AG04450 (cell line): ENCODE measurements at regions not wholly inside any gene's neighbourhood (a gene's known extent, or its start where the extent isn't known, plus 50 kb on each side); places are given as distances from the start of the nearest gene placed in this dataset.
A peak's percentile ranks its signal among the peaks of the same experiment; 100 is the strongest.

Source experiments
- CTCF ChIA-PET: fragments of 300-600, 350-600 bp; formaldehyde crosslinking; extraction: SDS; loops from one replicate; lab custom pipeline; 2022; ENCODE audit warnings: antibody characterized with exemption, inconsistent platforms; lab: Charles Lee
- POLR2A ChIA-PET: fragments of 350-600 bp; formaldehyde crosslinking; extraction: SDS; loops from one replicate; lab custom pipeline; 2021; ENCODE audit warnings: antibody characterized with exemption, inconsistent platforms; lab: Yijun Ruan, JAX
- DNase-seq: peaks from one replicate; pipeline ENCODE4 v3.0.0-alpha.2; 2011; ENCODE audit warnings: low read depth, low spot score
- H3K27ac ChIP-seq: one replicate; pipeline ENCODE4 v1.5.1; 2012; ENCODE audit warnings: low read depth, low read length, control low read depth
- H3K27me3 ChIP-seq: one replicate; pipeline ENCODE4 v1.6.0; 2012; ENCODE audit warnings: low read length; ENCODE audit not compliant: control insufficient read depth, insufficient read depth
- H3K4me3 ChIP-seq: 2 replicates; pipeline ENCODE4 v1.5.1; 2011; ENCODE audit warnings: mild to moderate bottlenecking, low read depth, low read length, control low read depth
- H3K9me3 ChIP-seq: 2 replicates; pipeline ENCODE4 v1.5.1; 2012; ENCODE audit warnings: low read length; ENCODE audit not compliant: control insufficient read depth, insufficient read depth
- TF ChIP-seq, protein P1 (sequence below): IDR thresholded peaks from 2 replicates; pipeline ENCODE4 v1.5.1; 2011; ENCODE audit warnings: low read depth, low read length, control low read depth, inconsistent platforms

DNA sequence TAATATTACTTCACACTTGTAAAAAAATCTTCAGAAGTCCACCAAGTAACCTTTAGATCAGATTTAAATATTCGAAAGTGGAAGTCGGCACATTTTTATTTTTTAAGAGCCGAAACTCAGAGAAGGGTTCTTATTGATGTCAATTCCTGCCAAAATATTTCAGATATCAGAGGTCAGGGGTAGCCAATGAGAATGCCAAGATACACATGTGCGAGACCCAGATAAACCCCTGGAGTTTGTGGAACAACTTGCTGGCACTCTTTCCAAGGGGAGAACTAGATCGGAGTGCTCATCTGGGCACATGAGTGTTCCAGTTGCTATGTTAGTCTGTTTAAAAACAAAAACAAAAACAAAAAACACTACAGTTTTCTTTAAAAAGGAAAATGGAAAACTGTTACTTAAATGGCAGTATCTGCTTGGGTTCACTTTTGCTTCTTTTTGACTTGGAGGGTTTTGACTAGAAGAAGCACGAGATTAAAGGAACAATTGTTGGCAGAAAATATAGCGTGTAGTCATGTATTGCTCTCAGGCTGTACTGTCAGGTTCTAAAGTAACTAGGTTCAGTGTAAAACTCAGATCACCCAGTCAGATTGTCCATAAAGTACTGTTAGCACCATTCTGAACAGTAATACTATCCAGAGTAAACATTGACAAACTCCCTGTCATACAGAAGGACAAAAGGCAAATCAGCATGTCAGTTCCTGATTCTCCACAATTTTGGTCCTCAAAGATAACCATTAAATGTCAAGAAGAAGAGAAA, 188.0 kb upstream of the PACRGL start:
- H3K4me3 ChIP-seq, result no peak overlapping the region
- POLR2A ChIA-PET, result no interaction called here
- no peak for DNase-seq
- CTCF ChIA-PET, result interaction anchor here (0.8 kb wide), 1 partner anchor 83 kb away, joined by 3 read pairs; no protein-coding TSS in a partner anchor
- no peaks in the 10 kb centered on the region for H3K27me3 ChIP-seq
- H3K27ac ChIP-seq, result no peak overlapping the region
- TF ChIP-seq, protein P1, sequence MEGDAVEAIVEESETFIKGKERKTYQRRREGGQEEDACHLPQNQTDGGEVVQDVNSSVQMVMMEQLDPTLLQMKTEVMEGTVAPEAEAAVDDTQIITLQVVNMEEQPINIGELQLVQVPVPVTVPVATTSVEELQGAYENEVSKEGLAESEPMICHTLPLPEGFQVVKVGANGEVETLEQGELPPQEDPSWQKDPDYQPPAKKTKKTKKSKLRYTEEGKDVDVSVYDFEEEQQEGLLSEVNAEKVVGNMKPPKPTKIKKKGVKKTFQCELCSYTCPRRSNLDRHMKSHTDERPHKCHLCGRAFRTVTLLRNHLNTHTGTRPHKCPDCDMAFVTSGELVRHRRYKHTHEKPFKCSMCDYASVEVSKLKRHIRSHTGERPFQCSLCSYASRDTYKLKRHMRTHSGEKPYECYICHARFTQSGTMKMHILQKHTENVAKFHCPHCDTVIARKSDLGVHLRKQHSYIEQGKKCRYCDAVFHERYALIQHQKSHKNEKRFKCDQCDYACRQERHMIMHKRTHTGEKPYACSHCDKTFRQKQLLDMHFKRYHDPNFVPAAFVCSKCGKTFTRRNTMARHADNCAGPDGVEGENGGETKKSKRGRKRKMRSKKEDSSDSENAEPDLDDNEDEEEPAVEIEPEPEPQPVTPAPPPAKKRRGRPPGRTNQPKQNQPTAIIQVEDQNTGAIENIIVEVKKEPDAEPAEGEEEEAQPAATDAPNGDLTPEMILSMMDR, result no peak
- H3K9me3 ChIP-seq, result no peaks in the 10 kb centered on the region

DNA sequence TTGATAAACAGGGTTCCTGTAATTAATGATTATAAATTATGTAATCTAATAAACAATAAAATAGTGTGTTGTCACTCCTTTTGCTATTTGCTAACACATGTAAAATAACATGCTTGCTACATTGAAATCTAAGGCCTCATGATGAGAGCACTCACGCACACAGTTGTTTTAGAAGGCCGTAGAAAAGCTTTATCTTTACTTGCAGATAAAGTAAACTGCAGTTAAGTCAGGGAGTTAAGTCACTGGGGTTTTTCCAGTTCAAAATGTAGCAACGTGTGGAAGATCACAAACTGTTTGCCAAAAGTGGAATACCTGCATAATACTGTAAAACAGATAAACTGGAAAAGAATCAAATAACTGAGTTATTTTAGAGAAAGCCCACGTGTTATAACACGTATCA, 187.3 kb upstream of the PACRGL start:
- H3K27ac ChIP-seq, result no peak overlapping the region
- ChIA-PET POLR2A (no interaction called here), CTCF (interaction anchor here (0.8 kb wide), 1 partner anchor 84 kb away, joined by 3 read pairs; no protein-coding TSS in a partner anchor)
- H3K27me3 ChIP-seq, result no peaks in the 10 kb centered on the region
- H3K4me3 ChIP-seq, result no peak overlapping the region
- no peaks in the 10 kb centered on the region for H3K9me3 ChIP-seq
- no peak for DNase-seq
- TF ChIP-seq, protein P1, result no peak

DNA sequence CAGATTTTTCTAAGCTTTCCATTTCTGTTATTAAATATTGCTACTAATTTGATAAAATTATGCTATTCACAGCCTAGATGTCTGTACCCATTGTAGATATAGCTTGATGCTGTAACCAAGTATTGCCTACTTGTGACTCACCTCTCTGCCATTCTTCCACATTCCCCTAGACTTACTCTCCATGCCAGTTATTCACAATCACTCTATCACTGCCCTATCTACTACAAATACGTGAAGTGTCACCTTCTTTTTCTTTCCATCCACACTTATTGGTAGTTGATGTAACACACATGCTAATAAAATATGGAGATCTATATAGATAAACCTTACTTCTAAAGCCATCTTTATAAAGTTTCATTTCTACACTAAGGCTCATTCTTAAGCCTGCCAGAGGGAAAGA, 179.4 kb upstream of the PACRGL start:
- TF ChIP-seq, protein P1, result no peak
- Histone ChIP-seq H3K27me3 (no peaks in the 10 kb centered on the region), H3K27ac (no peak overlapping the region), H3K4me3 (no peak overlapping the region), H3K9me3 (no peaks in the 10 kb centered on the region)
- ChIA-PET POLR2A (no interaction called here), CTCF (interaction anchor here (1.0 to 2.3 kb wide), 2 partner anchors 10 to 99 kb away, joined by 4 to 7 read pairs; no protein-coding TSS in a partner anchor)
- DNase-seq, result peak; percentile 32

DNA sequence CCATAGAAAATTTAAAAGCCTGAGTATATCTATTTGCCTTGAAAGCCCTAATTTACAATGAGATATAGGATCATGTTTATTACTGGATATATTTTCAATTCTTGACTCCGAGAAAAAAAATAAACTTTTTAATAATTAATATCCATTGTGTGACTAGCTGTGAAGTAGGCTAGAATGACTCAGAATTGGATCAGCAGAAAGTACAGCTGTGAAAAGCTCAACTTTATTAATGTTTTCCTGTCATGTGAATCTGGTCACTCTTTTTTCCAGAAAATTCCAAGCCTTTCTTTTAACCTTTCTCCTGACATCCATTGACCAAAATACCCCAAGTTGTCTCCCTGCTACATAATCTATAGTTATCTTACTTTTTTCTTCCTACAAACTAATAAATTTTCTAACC, 171.8 kb upstream of the PACRGL start:
- CTCF ChIA-PET, result interaction anchor here (1.4 to 1.5 kb wide), 2 partner anchors 16 to 223 kb away, joined by 3 to 6 read pairs; no protein-coding TSS in a partner anchor
- no peak overlapping the region for H3K27ac ChIP-seq
- H3K9me3 ChIP-seq, result no peaks in the 10 kb centered on the region
- DNase-seq, result no peak
- POLR2A ChIA-PET, result no interaction called here
- H3K4me3 ChIP-seq, result no peak overlapping the region
- H3K27me3 ChIP-seq, result no peaks in the 10 kb centered on the region
- TF ChIP-seq, protein P1, result no peak

DNA sequence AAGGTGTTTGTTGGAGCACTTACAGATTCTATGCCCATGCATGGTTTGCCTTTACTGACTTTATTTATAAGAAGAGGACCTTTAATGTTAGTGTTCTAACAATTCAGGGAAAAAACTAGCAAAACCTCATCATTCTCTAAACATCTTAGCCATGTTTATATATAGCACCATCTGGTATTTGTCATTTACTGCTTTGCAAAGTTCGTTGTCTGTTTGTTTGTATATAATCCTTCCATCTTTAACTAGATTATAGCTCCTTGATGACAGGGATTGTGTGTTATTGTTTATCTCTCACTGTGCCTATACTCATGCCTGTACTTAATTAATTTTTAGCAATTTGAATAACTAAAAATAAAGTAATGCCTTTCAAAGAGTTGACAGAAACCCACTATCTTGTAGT, 170.6 kb upstream of the PACRGL start:
- no peaks in the 10 kb centered on the region for H3K27me3 ChIP-seq
- no peak overlapping the region for H3K4me3 ChIP-seq
- ChIA-PET CTCF (interaction anchor here (0.7 to 1.9 kb wide), 2 partner anchors 15 to 106 kb away, joined by 3 to 9 read pairs; no protein-coding TSS in a partner anchor), POLR2A (no interaction called here)
- no peak overlapping the region for H3K27ac ChIP-seq
- no peaks in the 10 kb centered on the region for H3K9me3 ChIP-seq
- TF ChIP-seq, protein P1, result no peak
- no peak for DNase-seq
